ENCODE measurements at regions not wholly inside any gene's neighbourhood (a gene's known extent, or its start where the extent isn't known, plus 50 kb on each side); places are given as distances from the start of the nearest gene placed in this dataset.

GRCh38 chr11:25244126-25244525 lies 747.3 kb downstream of the LUZP2 start:
- TF ChIP-seq CTCF (conservative IDR thresholded peaks at IDR 0.05 in 1 of 2, IDR thresholded peaks at IDR 0.05 in 1 of 2; ENCODE audit: low read depth in 1 of 2, low read length in 2 of 2) (no peak), EZH2 (IDR thresholded peaks at IDR 0.05; ENCODE audit: low read length, missing control alignments) (no peak)

All from fibroblast of lung (primary cell).